ENCODE measurements at regions not wholly inside any gene's neighbourhood (a gene's known extent, or its start where the extent isn't known, plus 50 kb on each side); places are given as distances from the start of the nearest gene placed in this dataset.

DNA sequence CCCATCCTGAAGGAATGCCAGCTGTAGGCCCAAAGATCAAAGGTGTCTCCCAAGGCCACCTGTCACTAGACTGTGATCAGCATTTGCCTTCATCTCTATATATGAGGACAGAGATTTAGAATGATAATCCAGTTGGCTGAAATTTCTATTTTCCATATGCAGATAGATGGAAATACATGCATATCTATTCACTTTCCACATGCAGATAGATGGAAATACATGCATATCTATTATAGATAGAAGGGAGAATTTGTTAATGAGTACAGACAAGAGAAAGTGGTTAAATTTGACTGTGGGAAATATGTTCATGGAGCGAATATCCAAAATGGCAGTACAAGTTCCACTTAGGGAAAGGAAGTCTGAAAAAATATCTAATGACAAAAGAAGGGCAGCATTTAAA is 762.2 kb downstream of the NLGN4Y start:
- Mint-ChIP-seq H3K4me1 (ENCODE audit: low read depth, unreplicated experiment) (no peaks in the 10 kb centered on the region), H3K36me3 (ENCODE audit: unreplicated experiment) (no peaks in the 10 kb centered on the region), H3K27me3 (ENCODE audit: unreplicated experiment) (no peaks in the 10 kb centered on the region), H3K4me3 (ENCODE audit: unreplicated experiment) (no peak overlapping the region), H3K9me3 (ENCODE audit: unreplicated experiment) (no peaks in the 10 kb centered on the region), H3K27ac (ENCODE audit: unreplicated experiment) (no peak overlapping the region)
- TF ChIP-seq, protein P1, sequence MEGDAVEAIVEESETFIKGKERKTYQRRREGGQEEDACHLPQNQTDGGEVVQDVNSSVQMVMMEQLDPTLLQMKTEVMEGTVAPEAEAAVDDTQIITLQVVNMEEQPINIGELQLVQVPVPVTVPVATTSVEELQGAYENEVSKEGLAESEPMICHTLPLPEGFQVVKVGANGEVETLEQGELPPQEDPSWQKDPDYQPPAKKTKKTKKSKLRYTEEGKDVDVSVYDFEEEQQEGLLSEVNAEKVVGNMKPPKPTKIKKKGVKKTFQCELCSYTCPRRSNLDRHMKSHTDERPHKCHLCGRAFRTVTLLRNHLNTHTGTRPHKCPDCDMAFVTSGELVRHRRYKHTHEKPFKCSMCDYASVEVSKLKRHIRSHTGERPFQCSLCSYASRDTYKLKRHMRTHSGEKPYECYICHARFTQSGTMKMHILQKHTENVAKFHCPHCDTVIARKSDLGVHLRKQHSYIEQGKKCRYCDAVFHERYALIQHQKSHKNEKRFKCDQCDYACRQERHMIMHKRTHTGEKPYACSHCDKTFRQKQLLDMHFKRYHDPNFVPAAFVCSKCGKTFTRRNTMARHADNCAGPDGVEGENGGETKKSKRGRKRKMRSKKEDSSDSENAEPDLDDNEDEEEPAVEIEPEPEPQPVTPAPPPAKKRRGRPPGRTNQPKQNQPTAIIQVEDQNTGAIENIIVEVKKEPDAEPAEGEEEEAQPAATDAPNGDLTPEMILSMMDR (IDR thresholded peaks at IDR 0.05; ENCODE audit: partially characterized antibody, unreplicated experiment): no peak
- DNase-seq: no peak

DNA sequence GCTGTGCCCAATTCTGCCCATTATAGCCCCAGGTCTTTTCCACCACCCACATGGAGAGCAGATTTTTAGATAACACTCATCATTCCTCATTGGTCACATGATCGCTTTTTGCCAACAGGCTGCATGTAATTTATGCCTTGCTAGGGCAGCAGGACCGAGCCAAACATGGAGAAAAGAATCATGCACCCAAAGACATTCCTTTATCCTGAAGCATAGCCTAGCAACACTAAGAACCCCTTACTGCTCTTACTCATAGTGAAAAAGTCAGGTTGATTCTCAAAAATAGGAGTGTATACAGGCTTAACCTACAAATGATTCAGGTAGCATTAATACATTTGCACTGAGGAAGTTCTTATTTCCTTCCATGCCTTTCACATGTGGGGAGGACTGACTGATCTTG is 765.5 kb downstream of the NLGN4Y start:
- Mint-ChIP-seq H3K9me3 (ENCODE audit: unreplicated experiment) (no peaks in the 10 kb centered on the region), H3K27ac (ENCODE audit: unreplicated experiment) (no peak overlapping the region), H3K36me3 (ENCODE audit: unreplicated experiment) (no peaks in the 10 kb centered on the region), H3K27me3 (ENCODE audit: unreplicated experiment) (no peaks in the 10 kb centered on the region), H3K4me1 (ENCODE audit: low read depth, unreplicated experiment) (no peaks in the 10 kb centered on the region), H3K4me3 (ENCODE audit: unreplicated experiment) (no peak overlapping the region)
- TF ChIP-seq, protein P1 (IDR thresholded peaks at IDR 0.05; ENCODE audit: partially characterized antibody, unreplicated experiment): no peak
- DNase-seq: no peak

DNA sequence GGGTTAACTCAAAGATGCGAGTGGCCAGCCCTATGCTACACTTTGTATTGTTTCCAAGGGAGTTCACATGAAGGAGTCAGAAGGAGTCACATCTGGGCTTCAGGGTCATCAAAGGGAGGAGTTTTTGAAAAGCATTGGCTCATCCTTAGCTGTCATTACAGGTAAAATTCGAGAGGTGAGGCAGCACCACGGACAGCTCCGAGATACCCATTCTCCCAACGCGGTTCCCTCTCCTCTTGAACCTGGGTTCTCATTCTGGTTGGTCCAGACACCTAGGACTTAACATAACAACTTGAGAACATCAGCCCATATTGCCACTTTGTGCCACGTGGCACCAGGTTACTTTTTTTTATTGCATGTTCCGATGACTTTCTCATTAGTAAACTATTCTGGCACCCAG is 768.6 kb downstream of the NLGN4Y start:
- H3K27ac Mint-ChIP-seq (ENCODE audit: unreplicated experiment): no peak overlapping the region
- DNase-seq: no peak
- no peaks in the 10 kb centered on the region for H3K36me3 Mint-ChIP-seq (ENCODE audit: unreplicated experiment)
- no peak overlapping the region for H3K4me3 Mint-ChIP-seq (ENCODE audit: unreplicated experiment)
- H3K4me1 Mint-ChIP-seq (ENCODE audit: low read depth, unreplicated experiment): no peaks in the 10 kb centered on the region
- no peaks in the 10 kb centered on the region for H3K27me3 Mint-ChIP-seq (ENCODE audit: unreplicated experiment)
- TF ChIP-seq, protein P1 (IDR thresholded peaks at IDR 0.05; ENCODE audit: partially characterized antibody, unreplicated experiment): no peak
- no peaks in the 10 kb centered on the region for H3K9me3 Mint-ChIP-seq (ENCODE audit: unreplicated experiment)

DNA sequence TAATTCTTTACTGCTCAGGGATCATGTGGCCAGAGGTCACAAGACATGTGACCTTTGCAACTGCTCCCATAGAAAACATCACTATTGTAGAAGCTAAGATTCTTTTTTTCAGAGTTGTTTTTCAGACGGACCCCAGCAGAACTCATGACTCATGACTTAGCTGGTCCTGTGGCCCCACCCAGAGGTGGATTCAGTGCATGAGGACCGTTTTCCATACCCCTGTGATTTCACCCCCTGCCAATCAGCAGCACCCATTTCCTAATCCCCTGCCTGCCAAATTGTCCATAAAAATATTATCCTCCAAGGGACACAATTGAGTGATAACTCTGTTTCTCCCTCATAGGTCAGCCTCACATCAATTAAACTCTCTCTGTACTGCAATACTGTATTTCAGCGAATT is 777.5 kb downstream of the NLGN4Y start:
- H3K36me3 Mint-ChIP-seq (ENCODE audit: unreplicated experiment): no peaks in the 10 kb centered on the region
- no peaks in the 10 kb centered on the region for H3K4me1 Mint-ChIP-seq (ENCODE audit: low read depth, unreplicated experiment)
- no peak for DNase-seq
- no peak overlapping the region for H3K4me3 Mint-ChIP-seq (ENCODE audit: unreplicated experiment)
- no peaks in the 10 kb centered on the region for H3K27me3 Mint-ChIP-seq (ENCODE audit: unreplicated experiment)
- no peak overlapping the region for H3K27ac Mint-ChIP-seq (ENCODE audit: unreplicated experiment)
- no peaks in the 10 kb centered on the region for H3K9me3 Mint-ChIP-seq (ENCODE audit: unreplicated experiment)
- TF ChIP-seq, protein P1 (IDR thresholded peaks at IDR 0.05; ENCODE audit: partially characterized antibody, unreplicated experiment): no peak

DNA sequence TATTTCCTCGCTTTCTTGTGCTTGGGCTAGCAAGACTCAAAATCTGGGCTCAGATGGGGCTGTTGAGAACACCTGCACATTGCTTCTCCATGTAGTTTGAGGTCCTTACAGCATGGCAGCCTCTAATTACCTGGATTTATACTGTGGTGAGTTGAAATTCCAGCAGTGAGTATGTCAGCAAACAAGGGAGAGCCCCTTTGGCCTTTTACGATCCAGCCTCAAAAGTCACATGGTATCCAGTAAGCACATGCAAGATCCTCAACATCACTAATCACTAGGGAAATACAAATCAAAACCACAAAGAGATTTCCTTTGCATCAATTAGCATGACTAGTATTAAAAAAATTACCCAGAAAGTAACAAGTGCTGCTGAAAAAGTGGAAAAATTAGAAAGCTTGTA is 787.8 kb downstream of the NLGN4Y start:
- no peak for DNase-seq
- H3K9me3 Mint-ChIP-seq (ENCODE audit: unreplicated experiment): no peaks in the 10 kb centered on the region
- peaks cover 2% of the 10 kb centered on the region for H3K27me3 Mint-ChIP-seq (ENCODE audit: unreplicated experiment)
- no peak overlapping the region for H3K27ac Mint-ChIP-seq (ENCODE audit: unreplicated experiment)
- H3K4me1 Mint-ChIP-seq (ENCODE audit: low read depth, unreplicated experiment): no peaks in the 10 kb centered on the region
- no peak overlapping the region for H3K4me3 Mint-ChIP-seq (ENCODE audit: unreplicated experiment)
- no peaks in the 10 kb centered on the region for H3K36me3 Mint-ChIP-seq (ENCODE audit: unreplicated experiment)
- TF ChIP-seq, protein P1 (IDR thresholded peaks at IDR 0.05; ENCODE audit: partially characterized antibody, unreplicated experiment): no peak

Measured in glutamatergic neuron (in vitro differentiated cells).